ENCODE measurements at regions not wholly inside any gene's neighbourhood (a gene's known extent, or its start where the extent isn't known, plus 50 kb on each side); places are given as distances from the start of the nearest gene placed in this dataset.

- no peak for TF ChIP-seq CTCF (conservative IDR thresholded peaks at IDR 0.05)
- Mint-ChIP-seq H3K27me3 (ENCODE audit: low read depth) (no peaks in the 10 kb centered on the region), H3K4me1 (no peaks in the 10 kb centered on the region)
Observed at GRCh38 chr1:232754930-232755329, 50.3 kb upstream of the MAP10 start.

More at GRCh38 chr1:232754930-232755329, 50.3 kb upstream of the MAP10 start:
- no peak overlapping the region for H3K27ac Mint-ChIP-seq (ENCODE audit: unreplicated experiment)
- H3K36me3 Mint-ChIP-seq (ENCODE audit: low read depth), result no peaks in the 10 kb centered on the region
- H3K9me3 Mint-ChIP-seq, result no peaks in the 10 kb centered on the region
- no peak for DNase-seq (ENCODE audit: low read depth, low spot score)
- H3K4me3 Mint-ChIP-seq, result no peak overlapping the region

All from neural crest cell (in vitro differentiated cells).